HG03378 (cell line): ENCODE measurements at regions not wholly inside any gene's neighbourhood (a gene's known extent, or its start where the extent isn't known, plus 50 kb on each side); places are given as distances from the start of the nearest gene placed in this dataset.

ENCODE experiments used
- ATAC-seq: cut with Tn5 transposase; IDR thresholded peaks from one replicate; pipeline ENCODE4 v1.9.1; 2021; ENCODE audit warnings: mild to moderate bottlenecking, moderate library complexity; ENCODE audit not compliant: unreplicated experiment

GRCh38 chr2:6443061-6443823, 422.5 kb downstream of the CMPK2 start:
- no peak for ATAC-seq

- no peak for ATAC-seq
These were observed 421.2 kb downstream of the CMPK2 start for GRCh38 chr2:6444514-6444913.

- no peak for ATAC-seq
These were observed 420.6 kb downstream of the CMPK2 start for GRCh38 chr2:6445156-6445555.

GRCh38 chr2:6446938-6447608, 418.6 kb downstream of the CMPK2 start:
- ATAC-seq: no peak

GRCh38 chr2:6448893-6449292, 416.8 kb downstream of the CMPK2 start:
- no peak for ATAC-seq

GRCh38 chr2:6449343-6449742, 416.4 kb downstream of the CMPK2 start:
- ATAC-seq: no peak

GRCh38 chr2:6452702-6453481, 412.8 kb downstream of the CMPK2 start:
- ATAC-seq: no peak

- no peak for ATAC-seq
These were observed 411.3 kb downstream of the CMPK2 start for GRCh38 chr2:6454286-6454990.

- ATAC-seq: no peak
These were observed 406.6 kb downstream of the CMPK2 start for GRCh38 chr2:6459138-6459537.

- ATAC-seq: no peak
These were observed 395.2 kb downstream of the CMPK2 start for GRCh38 chr2:6470518-6470917.

GRCh38 chr2:6471419-6471818, 394.3 kb downstream of the CMPK2 start:
- no peak for ATAC-seq

GRCh38 chr2:6474161-6475140, 391.3 kb downstream of the CMPK2 start:
- peak; percentile 41 for ATAC-seq

GRCh38 chr2:6475155-6475940, 390.4 kb downstream of the CMPK2 start:
- peak; percentile 52 for ATAC-seq

- no peak for ATAC-seq
These were observed 385.2 kb downstream of the CMPK2 start for GRCh38 chr2:6480514-6480913.

- ATAC-seq: no peak
These were observed 383.5 kb downstream of the CMPK2 start for GRCh38 chr2:6482256-6482655.

- no peak for ATAC-seq
These were observed 377.9 kb downstream of the CMPK2 start for GRCh38 chr2:6487765-6488164.

GRCh38 chr2:6492573-6492972, 373.1 kb downstream of the CMPK2 start:
- no peak for ATAC-seq

GRCh38 chr2:6493266-6493665, 372.4 kb downstream of the CMPK2 start:
- no peak for ATAC-seq

GRCh38 chr2:6493669-6494068, 372.0 kb downstream of the CMPK2 start:
- no peak for ATAC-seq
